SK-N-SH treated with all-trans-retinoic acid at 6 μM for 48 hours (cell line): ENCODE measurements at regions not wholly inside any gene's neighbourhood (a gene's known extent, or its start where the extent isn't known, plus 50 kb on each side); places are given as distances from the start of the nearest gene placed in this dataset.

Experiments used
- ATAC-seq: fragments of 200-7000 bp; cut with Tn5 transposase; 3 replicates; pipeline ENCODE4 v1.9.1; 2020; ENCODE audit warnings: mild to moderate bottlenecking, moderate library complexity
- ARNTL ChIP-seq: fragments of 450-650 bp; formaldehyde crosslinking; IDR thresholded peaks from 2 replicates; pipeline ENCODE4 v1.5.0; 2020; ENCODE audit warnings: low read depth, mild to moderate bottlenecking, moderate library complexity, borderline replicate concordance
- BACH2 ChIP-seq: fragments of 250-450 bp; sonication (Bioruptor Pico); IDR thresholded peaks from 2 replicates; pipeline ENCODE4 v1.9.0; 2021; ENCODE audit warnings: mild to moderate bottlenecking, borderline replicate concordance
- CSDC2 ChIP-seq: fragments of 250-450 bp; sonication (Bioruptor Pico); IDR thresholded peaks from 2 replicates; pipeline ENCODE4 v1.5.0; 2020; ENCODE audit warnings: mild to moderate bottlenecking, moderate library complexity
- ESRRG ChIP-seq: fragments of 250-450 bp; sonication (Bioruptor Pico); IDR thresholded peaks from 2 replicates; pipeline ENCODE4 v1.6.1; 2021; ENCODE audit warnings: mild to moderate bottlenecking
- GLIS3 ChIP-seq: fragments of 250-450 bp; sonication (Bioruptor Pico); IDR thresholded peaks from 2 replicates; pipeline ENCODE4 v1.5.0; 2020; ENCODE audit warnings: mild to moderate bottlenecking, moderate library complexity
- ISL1 ChIP-seq: fragments of 250-450 bp; sonication (Bioruptor Pico); IDR thresholded peaks from 2 replicates; pipeline ENCODE4 v2.1.2; 2022; ENCODE audit warnings: mild to moderate bottlenecking, moderate library complexity
- OSR1 ChIP-seq: fragments of 250-450 bp; sonication (Bioruptor Pico); IDR thresholded peaks from 2 replicates; pipeline ENCODE4 v1.8.0; 2022; ENCODE audit warnings: moderate library complexity, mild to moderate bottlenecking, inconsistent platforms
- PPARA ChIP-seq: fragments of 250-450 bp; sonication (Bioruptor Pico); IDR thresholded peaks from 2 replicates; pipeline ENCODE4 v1.5.0; 2020; ENCODE audit warnings: mild to moderate bottlenecking, borderline replicate concordance
- RARB ChIP-seq: fragments of 250-450 bp; sonication (Bioruptor Pico); IDR thresholded peaks from 2 replicates; pipeline ENCODE4 v1.8.0; 2021; ENCODE audit warnings: mild to moderate bottlenecking, moderate library complexity
- SNAI2 ChIP-seq: fragments of 250-450 bp; sonication (Bioruptor Pico); IDR thresholded peaks from 2 replicates; pipeline ENCODE4 v1.5.0; 2020; ENCODE audit warnings: mild to moderate bottlenecking, moderate library complexity
- TCF4 ChIP-seq: fragments of 250-450 bp; sonication (Bioruptor Pico); IDR thresholded peaks from 2 replicates; pipeline ENCODE4 v1.8.0; 2021; ENCODE audit warnings: mild to moderate bottlenecking, moderate library complexity, borderline replicate concordance
- TOX ChIP-seq: fragments of 250-450 bp; sonication (Bioruptor Pico); IDR thresholded peaks from 2 replicates; pipeline ENCODE4 v1.8.0; 2021; ENCODE audit warnings: mild to moderate bottlenecking, moderate library complexity, borderline replicate concordance
- ZC3H10 ChIP-seq: fragments of 250-450 bp; sonication (Bioruptor Pico); IDR thresholded peaks from 2 replicates; pipeline ENCODE4 v1.5.1; 2021; ENCODE audit warnings: mild to moderate bottlenecking, moderate library complexity
- ZFP30 ChIP-seq: fragments of 450-650 bp; formaldehyde crosslinking; IDR thresholded peaks from 2 replicates; pipeline ENCODE4 v1.5.0; 2022; ENCODE audit warnings: mild to moderate bottlenecking, moderate library complexity
- ZNF565 ChIP-seq: fragments of 450-650 bp; formaldehyde crosslinking; conservative IDR thresholded peaks from 2 replicates; pipeline ENCODE4 v1.5.0; 2020; ENCODE audit warnings: low read depth, mild to moderate bottlenecking, moderate library complexity
- ZNF70 ChIP-seq: fragments of 450-650 bp; formaldehyde crosslinking; IDR thresholded peaks from 2 replicates; pipeline ENCODE4 v1.5.0; 2020; ENCODE audit warnings: mild to moderate bottlenecking, moderate library complexity
- ZNF8 ChIP-seq: fragments of 450-650 bp; formaldehyde crosslinking; IDR thresholded peaks from 2 replicates; pipeline ENCODE4 v1.5.0; 2020; ENCODE audit warnings: mild to moderate bottlenecking, moderate library complexity
- TF ChIP-seq, protein P1 (sequence below): fragments of 250-450 bp; sonication (Bioruptor Pico); IDR thresholded peaks from 2 replicates; pipeline ENCODE4 v1.5.1; 2020; ENCODE audit warnings: low read depth, mild to moderate bottlenecking, moderate library complexity
- TF ChIP-seq, protein P2 (sequence below): fragments of 250-450 bp; sonication (Bioruptor Pico); IDR thresholded peaks from 2 replicates; pipeline ENCODE4 v1.5.1; 2021; ENCODE audit warnings: mild to moderate bottlenecking, moderate library complexity
- TF ChIP-seq, protein P3 (sequence below): fragments of 250-450 bp; sonication (Bioruptor Pico); IDR thresholded peaks from 2 replicates; pipeline ENCODE4 v1.8.0; 2020; ENCODE audit warnings: mild to moderate bottlenecking, moderate library complexity, borderline replicate concordance

DNA sequence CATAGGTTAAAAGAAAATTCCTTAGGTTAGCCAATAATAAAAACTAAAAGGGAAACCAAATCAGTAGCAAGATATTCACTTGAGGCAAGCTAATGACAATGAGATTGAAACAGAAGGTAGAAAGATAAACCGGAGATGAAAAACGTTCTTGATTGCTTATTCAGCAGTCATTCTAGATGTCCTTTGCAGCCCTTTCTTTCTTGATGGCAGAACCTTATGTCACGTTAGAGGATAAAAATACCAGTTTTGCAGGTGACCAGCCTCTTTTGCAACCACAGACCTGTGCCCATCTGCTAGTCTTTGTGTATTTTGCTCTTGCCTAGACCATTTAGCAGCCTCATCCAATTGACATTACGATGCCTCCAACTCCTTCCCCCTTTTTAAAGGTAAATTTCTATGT is 337.8 kb downstream of the DMAC1 start:
- no peak for ATAC-seq
- no peak for TF ChIP-seq OSR1 (CRISPR knock-in tag)
- TF ChIP-seq, protein P1, sequence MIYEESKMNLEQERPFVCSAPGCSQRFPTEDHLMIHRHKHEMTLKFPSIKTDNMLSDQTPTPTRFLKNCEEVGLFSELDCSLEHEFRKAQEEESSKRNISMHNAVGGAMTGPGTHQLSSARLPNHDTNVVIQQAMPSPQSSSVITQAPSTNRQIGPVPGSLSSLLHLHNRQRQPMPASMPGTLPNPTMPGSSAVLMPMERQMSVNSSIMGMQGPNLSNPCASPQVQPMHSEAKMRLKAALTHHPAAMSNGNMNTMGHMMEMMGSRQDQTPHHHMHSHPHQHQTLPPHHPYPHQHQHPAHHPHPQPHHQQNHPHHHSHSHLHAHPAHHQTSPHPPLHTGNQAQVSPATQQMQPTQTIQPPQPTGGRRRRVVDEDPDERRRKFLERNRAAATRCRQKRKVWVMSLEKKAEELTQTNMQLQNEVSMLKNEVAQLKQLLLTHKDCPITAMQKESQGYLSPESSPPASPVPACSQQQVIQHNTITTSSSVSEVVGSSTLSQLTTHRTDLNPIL (CRISPR knock-in tag) = no peak
- TF ChIP-seq ZNF8 (CRISPR knock-in tag) = no peak
- TF ChIP-seq ARNTL (CRISPR knock-in tag) = no peak
- no peak for TF ChIP-seq SNAI2 (CRISPR knock-in tag)
- TF ChIP-seq BACH2 = no peak
- TF ChIP-seq ISL1 (CRISPR knock-in tag) = no peak
- TF ChIP-seq GLIS3 (CRISPR knock-in tag) = no peak
- TF ChIP-seq ESRRG (CRISPR knock-in tag) = no peak
- no peak for TF ChIP-seq PPARA (CRISPR knock-in tag)
- no peak for TF ChIP-seq CSDC2 (CRISPR knock-in tag)
- no peak for TF ChIP-seq ZC3H10 (CRISPR knock-in tag)
- TF ChIP-seq ZFP30 (CRISPR knock-in tag) = no peak
- TF ChIP-seq, protein P2, sequence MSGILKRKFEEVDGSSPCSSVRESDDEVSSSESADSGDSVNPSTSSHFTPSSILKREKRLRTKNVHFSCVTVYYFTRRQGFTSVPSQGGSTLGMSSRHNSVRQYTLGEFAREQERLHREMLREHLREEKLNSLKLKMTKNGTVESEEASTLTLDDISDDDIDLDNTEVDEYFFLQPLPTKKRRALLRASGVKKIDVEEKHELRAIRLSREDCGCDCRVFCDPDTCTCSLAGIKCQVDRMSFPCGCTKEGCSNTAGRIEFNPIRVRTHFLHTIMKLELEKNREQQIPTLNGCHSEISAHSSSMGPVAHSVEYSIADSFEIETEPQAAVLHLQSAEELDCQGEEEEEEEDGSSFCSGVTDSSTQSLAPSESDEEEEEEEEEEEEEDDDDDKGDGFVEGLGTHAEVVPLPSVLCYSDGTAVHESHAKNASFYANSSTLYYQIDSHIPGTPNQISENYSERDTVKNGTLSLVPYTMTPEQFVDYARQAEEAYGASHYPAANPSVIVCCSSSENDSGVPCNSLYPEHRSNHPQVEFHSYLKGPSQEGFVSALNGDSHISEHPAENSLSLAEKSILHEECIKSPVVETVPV (CRISPR knock-in tag) = no peak
- TF ChIP-seq TOX (CRISPR knock-in tag) = no peak
- TF ChIP-seq TCF4 (CRISPR knock-in tag) = no peak
- no peak for TF ChIP-seq RARB (CRISPR knock-in tag)

DNA sequence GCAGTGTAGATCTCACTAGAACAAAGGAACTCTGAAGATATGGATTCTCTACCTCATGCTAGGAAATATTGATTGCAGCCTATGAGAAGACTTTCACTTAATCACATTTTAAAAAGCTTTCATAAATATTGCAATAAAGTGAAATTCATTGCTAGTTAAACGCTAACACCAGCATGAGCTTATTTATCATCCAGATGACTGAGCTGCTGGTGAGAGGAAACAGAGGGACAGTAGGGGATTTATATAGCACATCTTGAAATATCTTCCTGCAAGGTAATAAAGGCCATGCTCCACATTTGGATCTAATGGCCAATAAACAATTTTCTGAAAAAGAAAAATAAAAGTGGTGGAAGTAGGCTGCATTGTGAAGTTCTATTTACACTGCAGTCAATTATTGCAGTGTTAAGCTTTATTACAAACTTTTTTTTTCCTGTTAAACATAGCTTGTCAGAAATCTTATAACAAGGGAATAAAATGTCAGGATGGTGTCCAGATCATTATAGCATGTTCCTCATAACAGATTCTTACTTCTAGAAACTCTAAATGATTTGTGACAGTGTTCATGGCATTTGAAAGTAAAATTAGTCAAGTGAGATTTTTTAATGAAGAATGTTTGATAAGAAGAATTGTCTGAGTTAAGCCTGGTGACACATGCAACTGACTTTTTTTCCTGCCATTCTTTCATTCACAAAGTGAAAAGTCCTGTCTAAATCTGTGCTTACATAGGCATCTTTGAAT is 342.6 kb downstream of the DMAC1 start:
- no peak for ATAC-seq
- no peak for TF ChIP-seq ARNTL (CRISPR knock-in tag)
- TF ChIP-seq ZC3H10 (CRISPR knock-in tag) = no peak
- no peak for TF ChIP-seq OSR1 (CRISPR knock-in tag)
- no peak for TF ChIP-seq ZNF70 (CRISPR knock-in tag)
- TF ChIP-seq TOX (CRISPR knock-in tag) = no peak
- TF ChIP-seq, protein P2 (CRISPR knock-in tag) = no peak
- no peak for TF ChIP-seq RARB (CRISPR knock-in tag)
- no peak for TF ChIP-seq ZNF565 (CRISPR knock-in tag)
- TF ChIP-seq SNAI2 (CRISPR knock-in tag) = no peak
- TF ChIP-seq GLIS3 (CRISPR knock-in tag) = no peak
- TF ChIP-seq ZNF8 (CRISPR knock-in tag) = no peak

DNA sequence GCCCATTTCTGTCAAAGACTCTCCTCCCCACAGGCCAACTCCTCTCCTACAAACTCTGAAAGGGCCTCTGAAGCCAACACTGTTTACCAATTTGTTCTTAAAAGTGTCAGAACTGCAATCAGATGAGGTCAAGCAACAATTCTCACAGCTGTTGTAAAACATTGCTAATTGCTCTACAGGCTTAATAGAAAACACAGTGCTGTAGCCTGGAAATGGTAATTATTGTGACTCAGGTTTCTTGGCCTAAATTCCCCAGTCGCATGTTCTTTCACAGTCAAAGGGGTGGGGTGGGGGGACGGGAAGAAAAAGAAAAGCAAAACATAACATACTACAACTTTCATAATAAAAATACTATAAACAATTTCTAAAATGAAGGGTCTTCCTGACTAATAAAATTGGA is 343.2 kb downstream of the DMAC1 start:
- no peak for TF ChIP-seq OSR1 (CRISPR knock-in tag)
- TF ChIP-seq ISL1 (CRISPR knock-in tag) = no peak
- TF ChIP-seq, protein P3, sequence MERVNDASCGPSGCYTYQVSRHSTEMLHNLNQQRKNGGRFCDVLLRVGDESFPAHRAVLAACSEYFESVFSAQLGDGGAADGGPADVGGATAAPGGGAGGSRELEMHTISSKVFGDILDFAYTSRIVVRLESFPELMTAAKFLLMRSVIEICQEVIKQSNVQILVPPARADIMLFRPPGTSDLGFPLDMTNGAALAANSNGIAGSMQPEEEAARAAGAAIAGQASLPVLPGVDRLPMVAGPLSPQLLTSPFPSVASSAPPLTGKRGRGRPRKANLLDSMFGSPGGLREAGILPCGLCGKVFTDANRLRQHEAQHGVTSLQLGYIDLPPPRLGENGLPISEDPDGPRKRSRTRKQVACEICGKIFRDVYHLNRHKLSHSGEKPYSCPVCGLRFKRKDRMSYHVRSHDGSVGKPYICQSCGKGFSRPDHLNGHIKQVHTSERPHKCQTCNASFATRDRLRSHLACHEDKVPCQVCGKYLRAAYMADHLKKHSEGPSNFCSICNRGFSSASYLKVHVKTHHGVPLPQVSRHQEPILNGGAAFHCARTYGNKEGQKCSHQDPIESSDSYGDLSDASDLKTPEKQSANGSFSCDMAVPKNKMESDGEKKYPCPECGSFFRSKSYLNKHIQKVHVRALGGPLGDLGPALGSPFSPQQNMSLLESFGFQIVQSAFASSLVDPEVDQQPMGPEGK (CRISPR knock-in tag) = no peak
- TF ChIP-seq, protein P1 (CRISPR knock-in tag) = no peak
- TF ChIP-seq ZC3H10 (CRISPR knock-in tag) = no peak
- no peak for TF ChIP-seq ESRRG (CRISPR knock-in tag)
- no peak for ATAC-seq
